ENCODE measurements at regions not wholly inside any gene's neighbourhood (a gene's known extent, or its start where the extent isn't known, plus 50 kb on each side); places are given as distances from the start of the nearest gene placed in this dataset.

GRCh38 chr16:73669535-73670274, 621.8 kb upstream of the ZFHX3 start:
- H3K4me2 ChIP-seq (ENCODE audit: low read length) = no peak overlapping the region
- no peaks in the 10 kb centered on the region for H3K9me3 ChIP-seq (ENCODE audit: control insufficient read depth, insufficient read depth, low read length)
- no peaks in the 10 kb centered on the region for H3K79me2 ChIP-seq (ENCODE audit: control insufficient read depth, low read length)
- no peaks in the 10 kb centered on the region for H3K9me2 ChIP-seq (replicated peaks; ENCODE audit: control insufficient read depth, low read length)
- H4K20me1 ChIP-seq (ENCODE audit: control insufficient read depth, insufficient read depth, low read depth, low read length) = no peaks in the 10 kb centered on the region
- H3K36me3 ChIP-seq (ENCODE audit: control insufficient read depth, low read length) = no peaks in the 10 kb centered on the region
- H3K4me1 ChIP-seq (ENCODE audit: control insufficient read depth, low read length) = no peaks in the 10 kb centered on the region
- H3F3A ChIP-seq (ENCODE audit: control insufficient read depth, insufficient read depth) = no peaks in the 10 kb centered on the region
- no peak overlapping the region for H3K4me3 ChIP-seq (ENCODE audit: low read length)
- no peak for TF ChIP-seq EZH2phosphoT487 (IDR thresholded peaks at IDR 0.05; ENCODE audit: borderline replicate concordance, low read length)
- TF ChIP-seq, protein P1, sequence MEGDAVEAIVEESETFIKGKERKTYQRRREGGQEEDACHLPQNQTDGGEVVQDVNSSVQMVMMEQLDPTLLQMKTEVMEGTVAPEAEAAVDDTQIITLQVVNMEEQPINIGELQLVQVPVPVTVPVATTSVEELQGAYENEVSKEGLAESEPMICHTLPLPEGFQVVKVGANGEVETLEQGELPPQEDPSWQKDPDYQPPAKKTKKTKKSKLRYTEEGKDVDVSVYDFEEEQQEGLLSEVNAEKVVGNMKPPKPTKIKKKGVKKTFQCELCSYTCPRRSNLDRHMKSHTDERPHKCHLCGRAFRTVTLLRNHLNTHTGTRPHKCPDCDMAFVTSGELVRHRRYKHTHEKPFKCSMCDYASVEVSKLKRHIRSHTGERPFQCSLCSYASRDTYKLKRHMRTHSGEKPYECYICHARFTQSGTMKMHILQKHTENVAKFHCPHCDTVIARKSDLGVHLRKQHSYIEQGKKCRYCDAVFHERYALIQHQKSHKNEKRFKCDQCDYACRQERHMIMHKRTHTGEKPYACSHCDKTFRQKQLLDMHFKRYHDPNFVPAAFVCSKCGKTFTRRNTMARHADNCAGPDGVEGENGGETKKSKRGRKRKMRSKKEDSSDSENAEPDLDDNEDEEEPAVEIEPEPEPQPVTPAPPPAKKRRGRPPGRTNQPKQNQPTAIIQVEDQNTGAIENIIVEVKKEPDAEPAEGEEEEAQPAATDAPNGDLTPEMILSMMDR (IDR thresholded peaks at IDR 0.05; ENCODE audit: low read depth, low read length, poor library complexity, severe bottlenecking) = no peak
- no peaks in the 10 kb centered on the region for H3K27me3 ChIP-seq (ENCODE audit: control insufficient read depth, low read length)
- H3K27ac ChIP-seq (ENCODE audit: low read depth, low read length) = no peak overlapping the region

DNA sequence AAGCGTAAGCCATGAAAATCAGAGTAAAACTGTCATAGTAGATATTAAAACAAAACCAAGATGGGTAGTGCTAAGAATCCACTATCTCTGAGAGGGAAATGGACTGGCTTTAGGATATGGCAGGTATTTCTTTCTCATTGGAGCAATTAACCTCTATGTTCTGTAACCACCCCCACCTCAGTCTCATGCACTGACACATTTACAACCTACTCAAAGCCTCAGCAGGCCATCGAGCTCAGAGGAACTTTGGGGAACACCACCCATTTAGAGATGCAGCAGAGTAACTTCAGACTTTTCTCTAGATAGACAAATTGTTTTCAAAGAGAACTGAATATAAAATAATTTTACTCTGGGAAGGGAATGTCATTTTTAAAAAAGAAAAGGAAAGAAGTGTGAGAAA, 615.8 kb upstream of the ZFHX3 start:
- H3K4me3 ChIP-seq (ENCODE audit: low read length) = no peak overlapping the region
- H4K20me1 ChIP-seq (ENCODE audit: control insufficient read depth, insufficient read depth, low read depth, low read length) = no peaks in the 10 kb centered on the region
- no peak overlapping the region for H3K4me2 ChIP-seq (ENCODE audit: low read length)
- no peak overlapping the region for H3K27ac ChIP-seq (ENCODE audit: low read depth, low read length)
- no peaks in the 10 kb centered on the region for H3F3A ChIP-seq (ENCODE audit: control insufficient read depth, insufficient read depth)
- H3K79me2 ChIP-seq (ENCODE audit: control insufficient read depth, low read length) = no peaks in the 10 kb centered on the region
- TF ChIP-seq, protein P1 (IDR thresholded peaks at IDR 0.05; ENCODE audit: low read depth, low read length, poor library complexity, severe bottlenecking) = no peak
- no peak for TF ChIP-seq EZH2phosphoT487 (IDR thresholded peaks at IDR 0.05; ENCODE audit: borderline replicate concordance, low read length)
- no peaks in the 10 kb centered on the region for H3K9me2 ChIP-seq (replicated peaks; ENCODE audit: control insufficient read depth, low read length)
- H3K9me3 ChIP-seq (ENCODE audit: control insufficient read depth, insufficient read depth, low read length) = no peaks in the 10 kb centered on the region
- no peaks in the 10 kb centered on the region for H3K27me3 ChIP-seq (ENCODE audit: control insufficient read depth, low read length)
- no peaks in the 10 kb centered on the region for H3K36me3 ChIP-seq (ENCODE audit: control insufficient read depth, low read length)
- H3K4me1 ChIP-seq (ENCODE audit: control insufficient read depth, low read length) = no peaks in the 10 kb centered on the region

DNA sequence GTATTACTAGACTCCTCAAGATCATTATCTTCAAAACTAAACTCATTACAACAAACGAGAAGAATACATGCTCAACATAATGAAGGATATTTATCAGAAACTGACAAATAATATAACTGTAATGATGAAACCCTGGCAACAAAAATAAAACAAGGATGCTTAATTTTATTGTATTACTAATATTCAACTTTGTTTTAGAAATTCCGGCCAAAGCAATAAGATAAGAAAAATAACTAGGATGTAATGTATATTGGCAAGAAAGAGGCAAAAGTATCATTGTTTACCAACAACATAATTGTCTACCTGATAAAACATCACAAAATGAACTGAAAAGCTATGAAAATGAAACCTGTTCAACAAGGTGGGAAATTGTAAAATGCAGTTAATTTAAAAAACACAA, 588.3 kb upstream of the ZFHX3 start:
- TF ChIP-seq, protein P1 (IDR thresholded peaks at IDR 0.05; ENCODE audit: low read depth, low read length, poor library complexity, severe bottlenecking) = no peak
- TF ChIP-seq EZH2phosphoT487 (IDR thresholded peaks at IDR 0.05; ENCODE audit: borderline replicate concordance, low read length) = no peak

More for the DNA sequence above, 588.3 kb upstream of the ZFHX3 start:
- Histone ChIP-seq H3K9me2 (replicated peaks; ENCODE audit: control insufficient read depth, low read length) (no peaks in the 10 kb centered on the region), H3K4me3 (ENCODE audit: low read length) (no peak overlapping the region), H4K20me1 (ENCODE audit: control insufficient read depth, insufficient read depth, low read depth, low read length) (no peaks in the 10 kb centered on the region), H3K79me2 (ENCODE audit: control insufficient read depth, low read length) (no peaks in the 10 kb centered on the region), H3F3A (ENCODE audit: control insufficient read depth, insufficient read depth) (no peaks in the 10 kb centered on the region), H3K4me2 (ENCODE audit: low read length) (no peak overlapping the region), H3K36me3 (ENCODE audit: control insufficient read depth, low read length) (no peaks in the 10 kb centered on the region), H3K27me3 (ENCODE audit: control insufficient read depth, low read length) (no peaks in the 10 kb centered on the region), H3K27ac (ENCODE audit: low read depth, low read length) (no peak overlapping the region), H3K4me1 (ENCODE audit: control insufficient read depth, low read length) (no peaks in the 10 kb centered on the region), H3K9me3 (ENCODE audit: control insufficient read depth, insufficient read depth, low read length) (peaks cover 3% of the 10 kb centered on the region; the same call in 1 of the 2 replicates)

Data from DOHH2 (cell line).